ENCODE measurements at regions not wholly inside any gene's neighbourhood (a gene's known extent, or its start where the extent isn't known, plus 50 kb on each side); places are given as distances from the start of the nearest gene placed in this dataset.

DNA sequence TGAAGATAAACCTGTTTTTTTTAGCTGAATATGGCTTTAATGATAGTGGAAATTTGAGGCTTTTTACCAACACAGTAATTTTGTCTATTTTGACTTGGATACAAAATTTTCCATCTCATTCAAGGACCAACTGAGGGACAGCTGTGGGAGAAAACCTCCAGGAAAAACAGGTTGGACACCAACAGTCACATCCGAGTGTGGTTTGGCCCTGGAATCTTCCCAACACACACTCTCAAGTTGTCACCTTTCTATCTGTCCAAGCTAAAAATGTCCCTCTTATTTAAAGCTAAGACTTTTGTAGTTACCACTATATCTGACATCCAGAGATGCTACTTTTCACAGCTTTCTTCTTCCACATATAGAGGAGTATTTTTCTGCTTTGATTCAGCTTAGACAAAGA lies 404.9 kb downstream of the PCDH7 start:
- TF ChIP-seq, protein P1, sequence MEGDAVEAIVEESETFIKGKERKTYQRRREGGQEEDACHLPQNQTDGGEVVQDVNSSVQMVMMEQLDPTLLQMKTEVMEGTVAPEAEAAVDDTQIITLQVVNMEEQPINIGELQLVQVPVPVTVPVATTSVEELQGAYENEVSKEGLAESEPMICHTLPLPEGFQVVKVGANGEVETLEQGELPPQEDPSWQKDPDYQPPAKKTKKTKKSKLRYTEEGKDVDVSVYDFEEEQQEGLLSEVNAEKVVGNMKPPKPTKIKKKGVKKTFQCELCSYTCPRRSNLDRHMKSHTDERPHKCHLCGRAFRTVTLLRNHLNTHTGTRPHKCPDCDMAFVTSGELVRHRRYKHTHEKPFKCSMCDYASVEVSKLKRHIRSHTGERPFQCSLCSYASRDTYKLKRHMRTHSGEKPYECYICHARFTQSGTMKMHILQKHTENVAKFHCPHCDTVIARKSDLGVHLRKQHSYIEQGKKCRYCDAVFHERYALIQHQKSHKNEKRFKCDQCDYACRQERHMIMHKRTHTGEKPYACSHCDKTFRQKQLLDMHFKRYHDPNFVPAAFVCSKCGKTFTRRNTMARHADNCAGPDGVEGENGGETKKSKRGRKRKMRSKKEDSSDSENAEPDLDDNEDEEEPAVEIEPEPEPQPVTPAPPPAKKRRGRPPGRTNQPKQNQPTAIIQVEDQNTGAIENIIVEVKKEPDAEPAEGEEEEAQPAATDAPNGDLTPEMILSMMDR (IDR thresholded peaks at IDR 0.05), result no peak
- no peak for TF ChIP-seq POLR2A (IDR thresholded peaks at IDR 0.05)

All from adrenal gland (tissue), 5 donors.